ENCODE measurements at regions not wholly inside any gene's neighbourhood (a gene's known extent, or its start where the extent isn't known, plus 50 kb on each side); places are given as distances from the start of the nearest gene placed in this dataset.

- no peak for TF ChIP-seq RXRA (IDR thresholded peaks at IDR 0.05)
- TF ChIP-seq CTCF (IDR thresholded peaks at IDR 0.05; ENCODE audit: low read depth, low read length, missing input control): no peak
- TF ChIP-seq TAF1 (conservative IDR thresholded peaks at IDR 0.05): no peak
- TF ChIP-seq REST (IDR thresholded peaks at IDR 0.05): no peak
- TF ChIP-seq FOXA1 (IDR thresholded peaks at IDR 0.05): no peak
- no peak overlapping the region for H3K4me3 ChIP-seq (ENCODE audit: low read depth in 1 of 3, low read length in 3 of 3)
- H3K4me1 ChIP-seq (ENCODE audit: control insufficient read depth in 4 of 4, insufficient read depth in 4 of 4, low read length in 3 of 4): no peaks in the 10 kb centered on the region
- DNase-seq (ENCODE audit: low spot score): no peak
- no peaks in the 10 kb centered on the region for H3K36me3 ChIP-seq (ENCODE audit: control insufficient read depth in 4 of 4, insufficient read depth in 3 of 4, low read depth in 1 of 4, low read length in 3 of 4)
- 64% methylated on average over 9 of the region's 9 CpGs for WGBS
- no peak overlapping the region for H3K27ac ChIP-seq (ENCODE audit: low read depth in 1 of 2, low read length in 2 of 2)
- no peaks in the 10 kb centered on the region for H3K9me3 ChIP-seq (ENCODE audit: control insufficient read depth in 4 of 4, low read length in 3 of 4)
- H3K9ac ChIP-seq (ENCODE audit: low read depth in 1 of 2, low read length in 2 of 2): no peak overlapping the region
- H3K27me3 ChIP-seq (ENCODE audit: control insufficient read depth in 4 of 4, insufficient read depth in 4 of 4, low read length in 3 of 4): no peaks in the 10 kb centered on the region
Measured at GRCh38 chr3:80366808-80367548, 599.2 kb upstream of the ROBO1 start.

GRCh38 chr3:80357761-80358160, 590.0 kb upstream of the ROBO1 start:
- H3K27ac ChIP-seq (ENCODE audit: low read depth in 1 of 2, low read length in 2 of 2): no peak overlapping the region
- no peak overlapping the region for H3K4me3 ChIP-seq (ENCODE audit: low read depth in 1 of 3, low read length in 3 of 3)
- no peaks in the 10 kb centered on the region for H3K27me3 ChIP-seq (ENCODE audit: control insufficient read depth in 4 of 4, insufficient read depth in 4 of 4, low read length in 3 of 4)
- TF ChIP-seq REST (IDR thresholded peaks at IDR 0.05): no peak
- TF ChIP-seq HNF4A (conservative IDR thresholded peaks at IDR 0.05): no peak
- no peak for TF ChIP-seq TAF1 (conservative IDR thresholded peaks at IDR 0.05)
- no peak for TF ChIP-seq ATF3 (IDR thresholded peaks at IDR 0.05)
- TF ChIP-seq MAX (IDR thresholded peaks at IDR 0.05): no peak
- TF ChIP-seq RXRA (IDR thresholded peaks at IDR 0.05): no peak
- no peak for TF ChIP-seq CTCF (IDR thresholded peaks at IDR 0.05; ENCODE audit: low read depth, low read length, missing input control)
- no peak for TF ChIP-seq FOXA2 (IDR thresholded peaks at IDR 0.05)
- TF ChIP-seq FOXA1 (IDR thresholded peaks at IDR 0.05): no peak
- no peak for TF ChIP-seq HNF4G (IDR thresholded peaks at IDR 0.05)
- TF ChIP-seq JUND (IDR thresholded peaks at IDR 0.05): no peak
- no peaks in the 10 kb centered on the region for H3K9me3 ChIP-seq (ENCODE audit: control insufficient read depth in 4 of 4, low read length in 3 of 4)
- H3K4me1 ChIP-seq (ENCODE audit: control insufficient read depth in 4 of 4, insufficient read depth in 4 of 4, low read length in 3 of 4): no peaks in the 10 kb centered on the region
- no peak overlapping the region for H3K9ac ChIP-seq (ENCODE audit: low read depth in 1 of 2, low read length in 2 of 2)
- H3K36me3 ChIP-seq (ENCODE audit: control insufficient read depth in 4 of 4, insufficient read depth in 3 of 4, low read depth in 1 of 4, low read length in 3 of 4): no peaks in the 10 kb centered on the region
- no peak for DNase-seq (ENCODE audit: low spot score)
